Activated CD4-positive, alpha-beta T cell treated with anti-CD3 and anti-CD28 coated beads, Interleukin-2, amount 50 U/mL, for 16 hours (primary cell): ENCODE measurements at regions not wholly inside any gene's neighbourhood (a gene's known extent, or its start where the extent isn't known, plus 50 kb on each side); places are given as distances from the start of the nearest gene placed in this dataset.

Source experiments
- DNase-seq: peaks from one replicate; pipeline ENCODE4 v3.0.0-alpha.2; 2020

DNA sequence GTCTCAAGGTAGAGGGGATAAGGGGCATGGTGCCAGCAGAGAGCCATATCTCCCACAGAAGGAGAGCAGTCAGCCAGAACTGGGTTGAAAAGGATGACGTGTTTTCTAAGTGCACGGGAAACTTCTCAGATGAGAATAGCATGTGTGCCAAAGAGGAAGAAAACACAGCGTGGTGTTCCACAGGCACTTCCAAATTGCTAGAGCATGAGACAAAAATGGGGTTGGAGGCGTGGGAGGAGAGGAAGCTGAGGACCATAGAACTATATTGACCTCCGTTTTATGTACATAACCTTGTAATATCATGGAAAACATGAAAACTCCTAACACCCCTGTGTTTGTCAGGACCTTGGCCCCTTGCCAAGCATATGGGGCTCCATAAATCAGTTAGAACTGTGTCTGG is 682.7 kb upstream of the RAB6C start:
- DNase-seq, result no peak

DNA sequence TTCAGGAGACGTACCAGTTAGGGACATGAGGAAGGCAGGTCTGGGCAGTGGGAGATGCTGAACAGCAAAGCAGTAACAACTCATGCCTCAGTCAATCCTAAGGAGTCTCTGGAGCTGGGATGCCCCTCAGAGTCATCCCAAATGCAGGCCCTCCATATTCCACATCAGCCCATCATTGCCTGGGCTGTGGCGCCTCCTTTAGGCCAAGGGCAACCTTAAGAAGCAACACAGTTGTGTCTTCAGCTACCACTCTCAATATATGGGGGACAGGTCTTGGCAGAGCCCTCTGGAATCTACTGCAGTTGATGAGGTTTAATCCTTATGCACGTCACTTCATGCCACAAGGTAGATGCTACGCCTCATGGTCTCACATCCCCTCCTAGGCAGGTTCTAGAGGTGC is 682.0 kb upstream of the RAB6C start:
- no peak for DNase-seq

DNA sequence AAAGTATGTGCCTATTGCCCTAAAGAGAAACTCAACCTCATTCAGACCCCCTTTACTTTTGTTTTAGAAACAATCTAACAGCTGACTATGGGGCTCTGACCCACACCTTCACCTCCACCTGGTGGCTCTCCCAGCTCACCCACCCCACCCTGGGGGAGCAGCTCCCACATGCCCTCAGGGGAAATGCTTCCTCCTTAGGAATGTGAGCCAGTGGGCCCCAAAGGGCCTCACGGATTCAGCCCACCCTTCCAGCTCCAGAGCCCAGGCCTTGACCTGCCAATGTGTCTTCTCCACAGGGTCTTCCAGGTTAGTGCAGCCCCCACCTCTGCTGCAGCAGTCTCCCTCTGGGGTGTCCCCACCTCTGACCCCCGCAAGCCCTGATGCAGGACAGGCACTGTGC is 680.1 kb upstream of the RAB6C start:
- DNase-seq, result no peak

DNA sequence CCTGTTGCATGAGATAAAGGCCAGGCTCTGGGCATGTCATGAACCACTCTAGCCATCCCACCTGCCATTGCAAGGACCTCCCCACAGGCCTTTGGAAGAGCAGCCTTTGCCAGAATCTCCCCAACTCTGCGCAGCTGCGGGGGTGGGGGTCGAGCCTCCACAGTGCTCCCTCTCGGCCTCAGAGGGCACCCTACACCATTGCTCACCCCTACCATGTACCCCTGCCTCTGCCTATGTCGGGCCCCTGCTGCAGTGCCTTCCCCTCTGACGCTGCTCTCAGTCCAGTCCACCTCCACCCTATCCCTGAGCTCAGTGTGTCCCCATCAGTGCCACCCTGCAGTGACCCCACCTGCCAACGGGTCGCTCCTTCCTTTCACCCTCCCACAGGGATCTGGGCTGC is 679.7 kb upstream of the RAB6C start:
- no peak for DNase-seq

DNA sequence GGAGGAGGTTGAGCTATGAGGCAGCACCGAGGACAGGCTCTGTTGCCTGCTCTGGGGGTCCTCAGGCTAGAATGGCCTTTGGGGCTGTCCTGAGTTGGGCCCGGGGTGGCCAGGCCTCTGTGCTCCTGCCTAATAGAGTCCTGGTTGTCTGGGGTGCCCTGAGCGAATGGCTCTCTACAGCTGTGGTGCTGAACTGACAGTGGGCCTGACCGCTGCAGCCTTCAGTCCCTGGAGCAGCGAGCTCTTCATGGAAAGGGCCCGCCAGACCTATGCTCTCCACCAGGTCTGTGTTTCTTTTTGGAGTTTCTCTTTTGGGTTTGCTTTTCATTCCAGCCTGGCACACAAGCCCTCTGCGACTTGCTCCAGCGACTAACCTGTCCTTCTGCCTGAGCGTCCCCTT is 679.0 kb upstream of the RAB6C start:
- no peak for DNase-seq

DNA sequence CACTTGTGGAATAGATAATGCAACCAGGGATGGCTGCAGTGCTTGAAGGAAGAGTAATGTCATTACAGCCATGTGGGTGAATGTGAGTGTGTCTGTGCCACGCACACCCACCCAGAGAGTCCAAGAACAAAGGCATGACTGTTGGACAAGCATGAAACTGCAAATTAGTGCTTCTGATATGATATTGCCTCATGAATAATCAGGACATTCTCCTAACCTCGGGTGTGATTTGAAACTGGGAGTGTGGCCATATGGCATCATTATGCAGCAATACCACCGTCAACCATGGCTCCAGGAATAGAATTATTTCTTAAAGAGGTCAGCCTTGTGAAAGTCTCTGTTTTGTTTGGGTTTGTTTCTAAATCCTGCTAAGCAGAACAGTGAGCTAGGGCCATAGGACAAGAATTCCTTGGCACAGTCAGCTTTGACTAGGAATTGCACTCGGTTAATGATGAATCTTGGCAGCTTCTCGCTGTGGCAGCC is 678.0 kb upstream of the RAB6C start:
- no peak for DNase-seq

DNA sequence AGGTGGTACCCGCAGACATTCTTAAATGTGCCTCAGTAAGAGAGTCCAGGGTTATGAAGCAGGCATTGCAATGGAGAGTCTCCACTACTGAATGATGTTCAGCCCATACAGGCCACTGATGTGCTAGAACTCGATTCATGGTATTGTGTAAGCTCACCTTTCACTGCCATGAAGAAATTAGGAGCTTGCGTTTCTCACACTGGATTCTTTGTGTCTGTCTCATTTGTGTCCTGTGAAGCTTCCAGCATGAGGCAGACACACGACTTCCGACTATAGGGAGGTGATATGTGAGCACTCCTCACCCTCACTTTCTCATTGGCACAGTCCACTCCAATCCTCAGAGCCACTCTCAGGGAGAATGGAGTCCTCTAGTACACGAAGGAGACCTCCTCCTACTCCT is 677.4 kb upstream of the RAB6C start:
- no peak for DNase-seq

DNA sequence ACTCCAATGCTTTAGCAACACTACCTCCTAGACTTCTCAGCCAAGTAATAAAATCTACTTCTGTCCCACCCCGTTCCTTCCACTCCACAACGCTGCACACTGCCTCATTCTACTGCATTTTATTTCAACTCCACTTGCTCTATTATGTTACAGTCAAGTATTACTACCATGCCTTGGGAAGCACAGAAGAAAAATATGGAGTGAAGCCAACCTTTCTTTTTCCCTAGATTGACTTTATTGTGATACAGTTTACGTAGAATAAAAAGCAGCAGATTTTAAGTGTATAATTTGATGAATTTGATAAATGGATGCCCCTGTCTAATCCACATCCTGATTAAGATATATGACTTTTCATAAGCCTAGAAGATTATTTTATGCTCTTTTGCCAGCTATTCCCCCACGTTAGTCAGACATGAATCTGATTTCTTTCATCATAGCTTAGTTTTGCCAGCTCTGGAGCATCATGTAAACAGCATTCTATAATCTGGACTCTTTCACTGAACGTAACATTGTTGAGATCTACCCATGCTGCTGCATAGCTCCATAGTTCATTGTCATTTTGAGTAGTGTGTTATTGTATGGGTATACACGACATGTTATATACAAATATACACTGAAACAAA is 676.8 kb upstream of the RAB6C start:
- DNase-seq, result no peak

DNA sequence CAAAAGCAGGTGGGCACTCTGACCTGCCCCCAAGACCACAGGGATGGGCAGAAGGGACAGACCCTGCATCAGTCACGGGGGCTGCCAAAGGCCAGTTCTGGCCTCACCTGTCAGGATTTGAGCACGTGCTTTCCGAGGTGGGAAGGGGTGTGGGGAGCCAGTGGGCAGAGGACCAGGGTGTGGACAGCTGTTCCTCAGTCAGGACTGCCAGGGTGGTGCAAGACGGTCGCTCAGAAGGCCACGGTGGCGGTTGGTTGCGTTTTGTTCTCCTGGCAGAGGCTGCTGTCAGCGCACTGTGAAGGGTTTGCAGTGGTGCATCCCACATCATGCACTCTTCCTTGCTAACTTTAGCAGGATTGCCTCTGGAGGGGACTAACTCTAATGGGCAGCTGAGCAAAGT is 665.3 kb upstream of the RAB6C start:
- no peak for DNase-seq

DNA sequence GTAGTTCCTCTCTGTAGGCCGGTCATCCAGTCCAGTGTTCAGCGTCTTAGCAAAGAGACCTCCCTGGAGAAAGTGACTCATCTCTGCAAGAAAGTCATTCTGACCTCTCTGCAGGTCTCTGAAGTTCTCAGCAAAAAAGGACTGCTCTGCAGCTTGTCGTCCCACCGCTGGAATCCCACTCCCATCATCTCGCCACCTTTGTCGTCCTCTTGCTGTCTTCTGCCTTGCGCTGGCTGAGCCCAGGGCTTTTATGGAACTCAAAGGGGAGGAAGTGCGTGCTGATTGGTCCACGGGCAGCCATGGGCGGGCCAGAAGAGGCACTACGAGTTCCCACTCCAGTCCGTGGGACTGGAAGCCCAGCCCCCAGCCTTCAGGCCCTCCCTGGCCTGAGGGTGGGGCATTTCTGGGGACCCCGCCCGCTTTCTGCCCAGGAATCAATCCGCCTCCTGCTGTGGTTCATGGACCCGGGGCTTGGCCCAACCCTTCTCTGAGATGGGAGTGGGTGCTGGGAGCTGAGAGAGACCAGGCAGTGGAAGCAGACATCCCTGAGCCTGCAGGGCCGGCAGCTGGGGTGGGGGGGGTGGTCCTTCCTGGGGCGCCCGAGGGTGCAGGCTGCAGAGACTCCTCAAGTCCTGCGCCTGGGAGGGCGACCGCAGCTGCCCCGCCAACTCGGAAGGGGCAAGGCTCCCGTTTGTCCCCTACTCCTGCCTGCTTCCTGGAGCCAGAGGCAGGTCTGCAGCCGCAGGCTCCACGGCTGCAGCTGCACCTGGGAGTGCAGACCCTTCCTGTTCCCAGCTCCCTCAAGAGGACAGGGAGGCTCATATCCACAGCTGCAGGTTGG is 660.7 kb upstream of the RAB6C start:
- DNase-seq, result no peak

DNA sequence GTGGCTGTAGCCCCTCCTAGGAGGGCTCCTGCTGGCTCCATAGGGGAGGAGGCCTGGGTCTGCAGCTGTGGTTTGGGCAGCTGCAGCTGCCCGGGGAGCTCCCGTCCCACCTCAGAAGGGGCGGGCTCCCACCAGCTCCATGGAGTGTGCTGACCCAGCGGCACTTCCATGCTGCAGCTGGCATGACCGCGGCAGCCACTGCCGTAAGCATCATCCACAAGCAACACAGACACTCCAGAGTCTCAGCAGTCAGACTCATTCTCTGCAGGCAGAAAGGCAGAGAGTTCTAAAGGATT is 660.1 kb upstream of the RAB6C start:
- no peak for DNase-seq

DNA sequence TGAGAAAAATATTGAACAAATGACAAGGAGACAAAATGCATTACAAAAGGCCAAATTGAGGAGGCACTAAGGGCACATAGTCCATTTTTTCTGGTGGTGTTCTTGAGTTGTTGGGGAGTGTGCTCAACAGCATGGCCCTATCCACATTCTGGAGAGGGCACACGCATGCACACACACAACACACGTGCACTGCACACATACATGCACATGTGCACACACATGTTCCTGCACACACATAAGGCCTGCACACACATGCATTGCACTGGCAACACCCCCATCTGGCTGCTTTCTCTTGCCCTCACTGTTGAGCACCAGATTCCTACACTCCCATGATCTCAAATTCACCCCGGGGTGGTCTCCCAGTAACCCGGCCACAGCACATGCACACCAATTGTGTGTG is 659.2 kb upstream of the RAB6C start:
- no peak for DNase-seq

DNA sequence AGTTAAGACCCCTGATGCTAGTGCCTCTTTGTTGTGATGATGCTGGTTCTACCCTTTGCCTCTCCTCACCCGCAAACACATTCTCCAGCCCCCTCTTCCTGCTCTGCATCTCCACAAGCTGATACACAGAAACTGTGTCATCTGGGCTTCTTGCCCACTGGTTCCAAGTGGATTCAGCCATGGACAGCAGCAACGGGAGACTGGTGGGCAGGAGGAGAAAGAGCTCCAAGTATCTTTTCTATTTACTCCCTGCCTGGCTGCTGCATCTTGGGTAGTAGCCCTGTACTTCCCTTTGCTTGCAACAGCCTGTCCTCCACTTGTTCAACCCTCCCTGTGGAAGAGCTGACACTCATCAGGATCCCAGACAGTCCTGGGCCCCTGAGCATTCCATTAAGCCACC is 655.1 kb upstream of the RAB6C start:
- no peak for DNase-seq

DNA sequence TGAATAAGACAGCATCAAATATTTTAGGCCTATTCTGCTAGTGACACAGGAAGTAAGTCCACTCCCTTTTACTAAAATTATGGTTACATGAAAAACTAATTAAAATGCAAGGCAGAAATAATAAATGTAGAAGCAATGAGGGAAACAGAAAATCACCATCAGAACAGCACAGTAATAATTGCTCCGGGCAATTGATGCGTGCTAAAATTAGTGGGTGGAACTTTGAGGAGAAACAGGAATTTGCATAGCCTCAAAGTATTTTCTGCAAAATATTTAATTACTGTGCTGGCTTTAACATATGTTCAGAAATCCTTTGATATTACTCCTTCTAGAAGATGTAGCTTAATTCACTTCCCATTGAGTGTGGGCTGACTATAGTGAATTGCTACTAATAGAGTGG is 654.3 kb upstream of the RAB6C start:
- DNase-seq, result no peak

DNA sequence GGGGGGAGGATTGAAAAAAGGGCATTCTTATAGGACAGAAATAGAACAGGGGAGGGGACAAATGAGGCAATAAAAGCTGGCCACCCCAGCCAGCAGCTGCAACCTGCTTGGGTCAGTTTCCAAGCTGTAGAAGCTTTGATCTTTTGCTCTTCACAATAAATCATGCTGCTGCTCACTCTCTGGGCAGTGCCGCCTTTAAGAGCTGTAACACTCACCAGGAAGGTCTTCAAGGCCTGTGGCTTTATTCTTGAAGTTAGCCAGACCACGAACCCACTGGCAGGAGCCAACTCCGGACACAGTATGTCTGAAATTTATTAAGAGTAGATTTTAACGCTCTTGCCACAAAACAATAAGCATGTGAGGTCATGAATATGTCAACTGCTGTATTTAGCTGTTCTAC is 649.9 kb upstream of the RAB6C start:
- no peak for DNase-seq

DNA sequence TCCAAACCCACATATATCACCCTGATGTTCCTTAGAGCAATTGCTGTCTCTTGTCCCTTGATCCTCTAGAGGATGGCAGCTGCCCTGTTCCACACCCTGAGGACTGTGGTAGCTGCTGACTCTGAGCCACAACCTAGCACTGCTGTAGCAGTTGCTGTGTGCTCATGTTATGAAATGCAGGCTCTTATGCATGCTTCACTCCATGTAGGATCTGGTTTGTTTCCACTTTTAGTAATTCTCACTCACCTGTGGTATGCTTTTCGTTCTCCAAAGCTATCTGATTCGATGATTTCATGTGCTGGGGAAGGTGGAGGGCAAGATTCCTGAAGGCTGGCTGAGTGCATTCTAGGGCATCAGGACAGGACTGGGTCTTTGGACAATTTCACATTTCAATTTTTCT is 649.0 kb upstream of the RAB6C start:
- no peak for DNase-seq

DNA sequence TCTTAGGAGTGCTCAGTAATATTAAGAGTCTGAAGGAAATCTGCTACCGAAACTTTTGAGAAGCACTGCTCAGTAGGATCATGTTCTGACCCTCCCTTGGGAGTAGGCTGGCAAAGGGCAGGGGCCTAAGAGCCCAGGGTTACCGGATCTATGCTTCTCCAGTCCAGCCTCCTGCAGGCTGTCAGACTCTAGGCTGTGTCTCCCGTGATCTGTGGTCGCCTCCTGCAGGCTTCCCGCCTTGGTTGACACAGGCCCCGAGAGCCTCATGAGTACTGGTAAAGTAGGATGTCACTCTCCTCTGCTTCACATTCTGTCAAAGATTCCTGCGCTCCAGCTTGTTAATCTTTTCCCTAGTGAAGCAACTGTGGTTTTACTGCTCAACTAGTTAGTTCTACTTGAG is 647.8 kb upstream of the RAB6C start:
- DNase-seq, result no peak

DNA sequence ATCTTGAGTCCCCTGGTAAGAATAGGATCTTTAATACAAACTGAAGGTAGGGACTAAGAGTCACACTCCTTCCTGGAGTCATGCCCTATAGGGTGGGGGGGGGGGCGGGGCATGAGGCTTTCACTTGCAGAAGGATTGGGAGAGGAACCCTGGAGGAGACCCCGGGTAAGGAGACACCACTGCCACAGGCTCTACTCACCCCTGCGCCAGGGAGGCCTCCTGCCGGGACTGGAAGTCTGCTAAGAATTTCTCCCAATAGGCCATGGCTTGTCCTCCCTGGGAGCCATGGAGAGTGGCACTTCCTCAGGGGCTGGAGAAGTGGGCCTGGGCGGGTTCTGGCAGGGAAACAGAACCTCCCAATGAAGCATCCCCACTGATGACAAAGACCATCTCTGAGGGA is 645.3 kb upstream of the RAB6C start:
- no peak for DNase-seq

DNA sequence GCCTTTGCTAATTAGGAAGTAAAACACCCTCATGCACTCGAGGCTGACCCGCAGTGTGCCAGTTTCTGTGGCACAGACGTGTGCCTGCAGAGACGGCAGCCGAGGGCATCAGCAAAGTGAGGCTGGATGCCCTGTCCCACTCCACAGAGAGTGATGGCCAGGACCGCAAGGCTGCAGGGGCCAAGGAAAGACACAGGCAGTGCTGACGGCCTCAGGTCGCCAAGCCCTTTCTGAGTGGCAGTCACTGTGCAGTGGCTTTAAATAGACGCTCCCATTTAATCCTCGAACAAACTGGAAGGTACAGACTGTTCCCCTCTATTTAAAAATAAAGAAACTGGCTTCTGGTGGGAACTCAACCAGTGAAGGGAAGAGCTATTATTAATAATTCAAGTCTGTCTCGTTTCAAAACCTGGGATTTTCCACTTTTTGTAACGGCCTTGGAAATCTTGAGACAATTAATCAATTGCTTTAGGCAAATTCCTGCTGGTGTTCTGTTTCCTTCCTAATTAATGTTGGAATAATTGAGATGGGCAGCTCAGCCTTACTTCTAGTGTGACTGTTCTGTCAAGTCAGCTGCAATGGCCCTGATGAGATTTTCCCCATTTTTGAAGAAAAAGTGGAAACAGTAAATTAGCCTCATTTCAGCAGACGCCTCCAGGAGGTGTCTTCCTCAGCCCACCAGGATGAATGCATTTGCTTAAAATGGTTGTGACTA is 644.6 kb upstream of the RAB6C start:
- DNase-seq, result no peak

DNA sequence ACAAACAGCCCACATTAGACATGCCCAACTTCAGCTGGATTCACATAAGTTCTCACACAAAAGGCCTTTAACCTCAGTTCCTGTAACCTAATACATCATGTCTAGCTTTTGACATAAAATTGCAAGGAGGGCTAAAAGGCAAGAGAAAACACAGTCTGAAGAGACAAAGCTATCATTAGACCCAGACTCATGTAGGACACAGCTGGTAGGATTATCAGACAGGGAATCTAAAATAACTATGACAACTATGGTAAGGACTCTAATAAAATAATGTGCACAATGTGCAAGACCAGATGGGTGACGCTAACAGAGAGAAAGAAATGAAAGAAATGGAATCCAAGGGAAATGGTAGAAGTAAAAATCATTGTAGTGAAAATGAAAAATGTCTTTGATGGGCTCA is 643.2 kb upstream of the RAB6C start:
- DNase-seq, result no peak

DNA sequence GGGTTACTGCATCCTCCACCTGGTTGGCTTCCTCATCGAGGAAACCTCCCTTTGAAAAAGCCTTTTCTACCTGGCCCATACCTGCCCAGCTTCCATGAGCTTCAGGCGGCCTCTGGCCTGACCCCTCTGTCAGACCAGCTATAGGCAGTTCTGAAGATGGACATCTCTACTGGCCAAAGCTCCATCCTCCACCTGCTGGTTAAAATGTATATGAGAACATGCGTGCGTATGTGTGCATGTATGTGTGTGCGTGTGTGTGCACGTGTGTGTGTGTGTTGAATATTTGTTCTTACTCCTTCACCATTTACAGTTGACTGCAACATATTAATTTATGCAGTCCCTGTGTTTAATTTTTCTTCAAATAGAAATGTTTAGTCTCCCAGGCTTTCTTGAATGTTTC is 642.4 kb upstream of the RAB6C start:
- DNase-seq, result no peak

DNA sequence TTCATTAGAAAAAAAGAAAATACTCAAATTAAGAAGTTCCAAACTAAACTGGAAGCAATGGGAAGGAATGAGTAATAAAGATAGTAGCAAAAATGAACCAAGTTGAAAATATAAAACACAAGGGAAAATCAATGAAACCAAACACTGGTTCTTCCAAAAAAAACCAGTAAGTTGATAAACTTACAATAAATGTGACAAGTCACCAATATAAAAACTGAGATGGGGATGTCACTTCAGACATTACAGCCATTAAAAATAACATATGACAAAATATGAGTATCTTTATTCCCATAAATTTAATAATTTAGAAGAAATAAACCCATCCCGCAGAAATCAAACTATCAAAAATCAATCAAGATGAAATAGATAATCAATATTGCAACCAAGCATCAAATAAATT is 633.9 kb upstream of the RAB6C start:
- DNase-seq, result no peak

DNA sequence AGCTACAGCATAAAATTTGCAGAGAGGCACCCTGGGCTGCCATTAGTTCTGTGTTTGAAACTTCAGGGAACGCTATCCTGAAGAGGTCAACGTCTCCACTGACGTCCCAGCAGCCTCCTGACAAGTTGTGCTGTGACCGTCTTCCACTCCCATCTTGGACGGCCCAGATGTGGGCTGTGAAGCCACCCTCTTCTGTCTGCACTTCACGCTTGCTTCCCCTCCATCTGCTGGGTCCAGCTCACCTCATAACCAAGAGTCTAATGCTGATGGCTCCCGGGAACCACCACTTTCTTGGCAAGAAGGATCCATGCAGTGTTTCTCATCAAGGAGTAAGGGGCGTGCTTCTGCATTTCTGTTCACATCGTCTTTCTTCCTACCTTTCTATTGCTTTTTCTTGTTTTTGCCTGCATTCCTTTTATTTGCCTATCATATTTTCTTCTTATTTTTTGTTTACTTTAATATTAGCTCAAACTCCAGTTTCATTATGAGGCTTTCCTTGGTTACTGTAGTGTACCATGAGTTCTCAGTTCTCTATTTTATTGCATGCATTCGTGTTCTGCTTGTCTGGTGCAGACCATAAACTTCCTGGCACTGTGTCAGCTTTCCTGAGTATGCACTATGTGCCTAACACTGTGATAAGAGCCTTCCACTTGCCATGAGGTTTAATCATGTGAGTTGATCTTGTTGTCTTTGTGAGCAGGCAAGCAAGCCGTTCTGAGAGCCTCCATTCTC is 631.8 kb upstream of the RAB6C start:
- no peak for DNase-seq

DNA sequence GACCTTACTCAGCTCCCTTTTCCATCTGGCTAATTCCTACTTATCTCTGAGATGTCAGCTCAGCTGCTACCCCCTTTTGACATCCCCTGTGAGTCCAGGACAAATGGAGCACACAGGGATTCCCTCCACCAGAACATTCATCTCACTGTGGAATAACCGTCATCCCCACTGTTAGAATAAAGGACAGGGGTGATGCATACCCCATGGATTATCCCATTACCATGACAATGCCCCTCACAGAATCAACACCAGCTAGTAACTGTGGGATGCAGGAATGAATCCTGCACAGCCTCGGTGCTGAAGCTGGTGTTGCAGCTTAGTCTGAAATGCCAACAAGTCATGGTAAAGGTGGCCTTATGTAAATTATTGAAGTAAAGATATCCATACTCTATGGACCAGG is 624.8 kb upstream of the RAB6C start:
- DNase-seq, result no peak
